SJCRH30 (cell line): ENCODE measurements at regions not wholly inside any gene's neighbourhood (a gene's known extent, or its start where the extent isn't known, plus 50 kb on each side); places are given as distances from the start of the nearest gene placed in this dataset.
"Not testable (repeated sequence)": the region's sequence is repeated elsewhere in the genome, so short reads cannot be mapped to it uniquely, and the experiment has no call there.

Source experiments
- DNase-seq, 2 experiments: peaks; one replicate each; pipeline ENCODE4 v3.0.0-alpha.2; 2015 to 2020
- H3K27ac ChIP-seq: fragments of 250-450 bp; sonication (Bioruptor Pico); 2 replicates; pipeline ENCODE4 v1.5.1; 2020; ENCODE audit warnings: mild to moderate bottlenecking, moderate library complexity
- H3K27me3 ChIP-seq: fragments of 250-450 bp; sonication (Bioruptor Pico); 2 replicates; pipeline ENCODE4 v1.5.1; 2020; ENCODE audit warnings: mild to moderate bottlenecking, moderate library complexity
- H3K36me3 ChIP-seq: fragments of 250-450 bp; sonication (Bioruptor Pico); 2 replicates; pipeline ENCODE4 v1.5.1; 2020; ENCODE audit warnings: mild to moderate bottlenecking, moderate library complexity
- H3K4me1 ChIP-seq: fragments of 250-450 bp; sonication (Bioruptor Pico); 2 replicates; pipeline ENCODE4 v1.5.1; 2020; ENCODE audit warnings: mild to moderate bottlenecking, moderate library complexity
- H3K4me3 ChIP-seq: fragments of 250-450 bp; sonication (Bioruptor Pico); 2 replicates; pipeline ENCODE4 v1.5.1; 2020; ENCODE audit warnings: mild to moderate bottlenecking, moderate library complexity
- H3K9me3 ChIP-seq: fragments of 250-450 bp; sonication (Bioruptor Pico); replicated peaks from 2 replicates; pipeline ENCODE4 v1.5.1; 2020; ENCODE audit warnings: mild to moderate bottlenecking, moderate library complexity

DNA sequence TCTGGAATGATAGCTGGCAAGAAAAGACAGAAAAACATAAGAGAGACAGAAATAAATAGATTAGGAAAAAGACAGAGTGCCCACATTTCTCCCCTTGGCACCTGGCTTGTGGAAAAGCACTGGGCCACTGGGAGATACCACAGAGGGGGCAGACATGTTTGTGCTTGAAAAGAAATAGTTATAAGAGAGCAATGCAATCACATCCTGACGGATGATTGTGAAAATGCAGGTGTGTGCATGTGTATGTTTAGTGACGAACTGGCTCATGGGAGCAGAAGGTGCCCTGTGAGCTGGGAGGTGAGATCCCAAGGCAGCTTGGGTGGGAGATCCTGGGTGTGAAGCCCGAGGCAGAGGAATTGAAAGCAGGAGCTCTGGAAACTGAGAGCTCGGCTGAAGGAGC is 617.9 kb downstream of the BCOR start:
- Histone ChIP-seq H3K4me1 (peaks cover 22% of the 10 kb centered on the region), H3K27ac (no peak overlapping the region), H3K4me3 (no peak overlapping the region), H3K9me3 (no peaks in the 10 kb centered on the region), H3K27me3 (no peaks in the 10 kb centered on the region), H3K36me3 (no peaks in the 10 kb centered on the region)
- no peak for DNase-seq

DNA sequence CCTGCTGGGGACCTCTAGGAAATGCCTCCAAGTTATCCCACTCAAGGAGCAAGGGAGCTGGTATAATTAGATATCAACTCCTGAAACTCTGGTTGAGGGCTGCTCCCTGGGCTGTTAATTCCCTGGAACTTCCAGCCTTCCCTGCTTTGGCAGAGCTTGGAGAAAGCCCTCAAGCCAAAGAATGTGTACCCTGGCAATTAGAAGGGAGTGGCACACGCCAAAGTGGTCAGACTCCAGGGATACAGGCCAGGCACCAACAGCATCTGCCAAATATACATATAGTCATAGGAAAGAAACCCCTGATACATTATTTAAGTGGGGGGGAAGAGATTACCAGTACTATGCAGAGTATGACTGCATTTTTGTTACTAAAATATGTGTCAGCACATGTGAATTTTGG is 616.8 kb downstream of the BCOR start:
- no peaks in the 10 kb centered on the region for H3K27me3 ChIP-seq
- H3K4me1 ChIP-seq: peaks cover 22% of the 10 kb centered on the region
- no peak overlapping the region for H3K4me3 ChIP-seq
- no peaks in the 10 kb centered on the region for H3K9me3 ChIP-seq
- DNase-seq: no peak
- H3K27ac ChIP-seq: no peak overlapping the region
- no peaks in the 10 kb centered on the region for H3K36me3 ChIP-seq

DNA sequence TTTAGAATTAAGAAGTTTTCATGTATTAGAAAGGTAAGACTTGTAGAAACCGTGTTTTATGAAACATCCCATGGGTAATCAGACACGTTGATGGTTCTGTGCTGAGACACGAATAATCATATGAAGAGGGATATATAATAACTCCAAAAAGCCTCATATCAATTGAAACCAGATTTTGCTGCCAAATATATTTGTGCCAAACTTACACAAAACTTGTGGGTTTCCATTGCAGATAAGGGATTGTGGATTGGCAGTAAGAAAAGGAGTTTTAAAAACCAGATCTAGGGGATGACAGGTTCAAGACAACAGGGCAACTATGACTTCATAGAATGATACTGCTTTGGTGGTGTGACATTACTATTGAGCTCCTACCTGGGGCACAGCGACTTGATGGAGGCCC is 616.1 kb downstream of the BCOR start:
- H3K36me3 ChIP-seq: no peaks in the 10 kb centered on the region
- H3K9me3 ChIP-seq: no peaks in the 10 kb centered on the region
- DNase-seq: no peak
- no peak overlapping the region for H3K4me3 ChIP-seq
- no peaks in the 10 kb centered on the region for H3K27me3 ChIP-seq
- peaks cover 15% of the 10 kb centered on the region for H3K4me1 ChIP-seq
- H3K27ac ChIP-seq: no peak overlapping the region

DNA sequence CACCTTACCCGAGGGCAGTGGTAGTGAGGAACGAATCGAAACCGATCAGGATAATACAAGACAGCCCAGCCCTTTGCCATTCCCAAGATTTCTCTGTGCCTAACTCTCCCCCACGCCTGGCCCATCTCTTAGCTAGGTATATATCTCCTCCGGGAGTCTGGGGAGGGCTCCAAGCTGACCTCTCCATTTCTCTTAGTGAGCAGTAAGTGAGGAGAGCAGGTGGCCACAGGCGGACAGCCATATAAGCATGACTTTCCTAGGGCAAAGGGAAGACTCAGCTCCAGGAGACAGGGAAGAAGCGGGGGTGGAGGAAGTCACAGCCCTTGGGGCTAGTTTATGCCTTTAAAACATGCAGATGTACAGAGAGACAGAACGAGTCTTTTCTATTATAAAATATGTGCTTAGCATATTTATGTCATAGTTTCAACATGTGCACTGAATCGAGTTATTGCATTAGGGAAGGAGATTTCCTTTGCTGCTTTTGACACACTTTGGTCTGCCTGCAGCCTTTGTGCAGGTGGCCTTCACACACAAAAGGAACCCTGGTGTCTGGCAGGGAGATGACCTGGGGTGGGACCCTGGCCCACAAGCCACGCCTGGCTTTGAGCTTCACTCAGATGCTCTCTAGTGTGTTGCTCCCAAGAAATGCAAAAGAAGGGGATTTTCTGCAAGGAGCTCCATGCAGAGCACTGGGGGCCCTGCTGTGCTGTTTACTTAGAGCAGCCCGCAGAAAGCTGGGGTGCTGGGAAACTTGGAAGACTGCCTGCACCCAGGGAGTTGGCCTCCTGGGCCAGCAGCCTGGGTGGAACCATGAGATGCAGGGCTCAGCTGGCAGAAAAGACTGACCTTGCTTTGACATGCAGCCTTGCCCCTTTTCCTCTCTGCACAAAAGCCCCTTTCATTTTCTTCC is 613.3 kb downstream of the BCOR start:
- no peaks in the 10 kb centered on the region for H3K9me3 ChIP-seq
- DNase-seq: peak in 1 of 2 experiments; percentile 15
- H3K27ac ChIP-seq: no peak overlapping the region
- no peaks in the 10 kb centered on the region for H3K27me3 ChIP-seq
- no peak overlapping the region for H3K4me3 ChIP-seq
- H3K4me1 ChIP-seq: 0 out of 2 replicates have a peak, but pooled peaks cover 2% of the 10 kb centered on the region
- no peaks in the 10 kb centered on the region for H3K36me3 ChIP-seq

DNA sequence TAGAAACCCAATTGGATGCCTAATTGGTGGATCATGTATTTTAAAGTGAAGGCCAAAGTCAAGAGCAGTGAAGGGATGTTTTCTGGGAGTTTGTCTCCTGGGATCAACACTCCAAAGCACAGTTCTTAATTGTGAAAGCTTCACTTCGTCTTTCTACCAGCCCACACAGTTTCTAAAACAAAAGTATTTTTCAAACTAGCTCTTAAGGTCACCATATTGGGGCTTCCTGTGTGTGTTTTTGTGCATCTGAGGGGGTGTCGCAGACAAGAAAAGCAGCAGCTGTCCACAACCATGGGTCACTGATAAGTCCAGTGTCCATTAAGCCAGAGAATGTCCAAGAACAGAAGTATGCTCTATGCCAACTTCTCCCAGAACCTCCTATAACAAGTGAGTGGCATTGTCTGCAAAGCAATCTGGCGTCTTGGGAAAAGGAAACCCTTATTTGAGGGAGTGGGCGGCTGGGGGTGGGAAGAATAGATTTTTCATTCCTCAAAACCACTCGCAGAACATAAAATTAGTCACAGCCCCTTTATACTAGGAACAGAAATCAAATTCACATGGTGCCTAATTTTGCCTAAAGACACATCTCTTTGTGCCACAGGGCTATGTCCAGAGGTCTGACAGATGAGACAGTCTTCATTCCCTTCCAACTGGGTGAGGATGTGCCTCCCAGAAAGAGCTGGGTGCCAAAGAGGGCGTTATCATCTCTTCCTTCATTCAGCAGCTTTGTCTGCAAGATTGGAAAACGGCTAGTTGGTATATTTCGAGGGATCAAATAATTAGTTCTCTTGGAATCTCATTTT is 610.4 kb downstream of the BCOR start:
- H3K36me3 ChIP-seq: no peaks in the 10 kb centered on the region
- no peak overlapping the region for H3K27ac ChIP-seq
- H3K9me3 ChIP-seq: no peaks in the 10 kb centered on the region
- H3K4me3 ChIP-seq: no peak overlapping the region
- DNase-seq: no peak
- H3K4me1 ChIP-seq: 0 out of 2 replicates have a peak, but pooled peaks cover 2% of the 10 kb centered on the region
- H3K27me3 ChIP-seq: no peaks in the 10 kb centered on the region

GRCh38 chrX:39487969-39488330 is 609.8 kb downstream of the BCOR start:
- H3K27ac ChIP-seq: no peak overlapping the region
- no peaks in the 10 kb centered on the region for H3K27me3 ChIP-seq
- 0 out of 2 replicates have a peak, but pooled peaks cover 2% of the 10 kb centered on the region for H3K4me1 ChIP-seq
- no peak overlapping the region for H3K4me3 ChIP-seq
- no peak for DNase-seq
- H3K9me3 ChIP-seq: no peaks in the 10 kb centered on the region
- H3K36me3 ChIP-seq: no peaks in the 10 kb centered on the region

DNA sequence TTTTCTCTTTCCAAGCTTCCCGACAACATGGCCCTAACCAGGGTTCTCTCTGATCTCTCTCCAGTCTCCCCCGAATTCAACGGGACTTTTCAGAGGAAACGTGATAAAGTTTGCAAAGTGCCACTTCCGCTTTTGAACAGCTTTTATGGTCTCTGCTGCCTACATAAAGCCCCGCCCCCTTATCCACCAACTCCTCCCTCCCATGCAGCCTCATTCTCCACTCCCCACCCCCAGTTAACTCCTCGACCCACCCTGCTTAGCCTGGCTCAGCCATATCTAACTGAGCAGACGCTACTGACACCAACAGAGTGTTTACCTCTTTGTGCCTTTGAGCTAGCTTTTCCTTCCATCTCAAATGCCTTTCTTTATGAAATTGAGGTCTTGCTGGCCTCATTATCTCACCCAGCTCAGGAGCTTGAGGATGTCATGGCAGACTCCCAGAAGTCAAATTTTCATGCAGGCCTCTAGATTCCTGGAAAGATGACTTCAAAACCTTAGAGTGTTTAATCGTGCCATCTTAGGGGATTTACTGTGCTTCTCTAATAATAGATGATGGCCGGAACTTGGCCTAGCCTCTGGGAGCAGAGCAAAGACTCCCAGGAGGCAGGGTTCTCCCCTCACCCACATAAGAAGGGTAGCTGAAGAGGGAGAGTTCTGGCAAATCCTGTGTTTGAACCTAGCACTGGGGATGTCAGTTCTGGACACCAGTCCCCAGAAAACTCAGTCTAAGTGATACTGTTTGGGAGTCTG is 606.0 kb downstream of the BCOR start:
- Histone ChIP-seq H3K9me3 (no peaks in the 10 kb centered on the region), H3K4me3 (no peak overlapping the region), H3K27ac (no peak overlapping the region), H3K36me3 (no peaks in the 10 kb centered on the region), H3K27me3 (no peaks in the 10 kb centered on the region), H3K4me1 (no peaks in the 10 kb centered on the region)
- no peak for DNase-seq

- Histone ChIP-seq H3K27ac (no peak overlapping the region), H3K4me3 (no peak overlapping the region), H3K9me3 (no peaks in the 10 kb centered on the region), H3K36me3 (no peaks in the 10 kb centered on the region), H3K27me3 (no peaks in the 10 kb centered on the region), H3K4me1 (no peaks in the 10 kb centered on the region)
- DNase-seq: no peak
These were observed 605.1 kb downstream of the BCOR start for GRCh38 chrX:39492497-39493162.

GRCh38 chrX:39493168-39493567 is 604.6 kb downstream of the BCOR start:
- Histone ChIP-seq H3K9me3 (no peaks in the 10 kb centered on the region), H3K4me1 (no peaks in the 10 kb centered on the region), H3K27me3 (no peaks in the 10 kb centered on the region), H3K36me3 (no peaks in the 10 kb centered on the region), H3K4me3 (no peak overlapping the region), H3K27ac (no peak overlapping the region)
- DNase-seq: no peak

DNA sequence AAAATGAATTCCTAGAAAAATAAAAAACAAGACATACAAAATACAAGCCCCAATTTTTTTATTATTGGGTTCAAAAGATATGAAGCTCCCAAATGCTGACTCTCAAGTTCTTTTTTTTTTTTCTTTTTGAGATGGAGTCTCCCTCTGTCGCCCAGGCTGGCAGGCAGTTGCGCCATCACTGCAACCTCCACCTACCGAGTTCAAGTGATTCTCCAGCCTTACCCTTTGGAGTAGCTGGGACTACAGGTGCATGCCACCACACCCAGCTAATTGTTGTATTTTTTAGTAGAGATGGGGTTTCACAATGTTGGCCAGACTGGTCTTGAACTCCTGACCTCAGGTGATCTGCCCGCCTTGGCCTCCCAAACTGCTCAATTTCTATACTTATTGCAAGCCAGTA is 600.6 kb downstream of the BCOR start:
- not testable (repeated sequence) for H3K27me3 ChIP-seq, H3K4me1 ChIP-seq, H3K9me3 ChIP-seq, H3K36me3 ChIP-seq, H3K4me3 ChIP-seq, DNase-seq, H3K27ac ChIP-seq

- no peak for DNase-seq
- Histone ChIP-seq H3K27me3 (no peaks in the 10 kb centered on the region), H3K4me3 (no peak overlapping the region), H3K27ac (no peak overlapping the region), H3K36me3 (no peaks in the 10 kb centered on the region), H3K9me3 (no peaks in the 10 kb centered on the region), H3K4me1 (no peaks in the 10 kb centered on the region)
These were observed 600.0 kb downstream of the BCOR start for GRCh38 chrX:39497702-39498265.

- no peak overlapping the region for H3K4me3 ChIP-seq
- H3K36me3 ChIP-seq: no peaks in the 10 kb centered on the region
- no peak overlapping the region for H3K27ac ChIP-seq
- 0 out of 2 replicates have a peak, but pooled peaks cover 3% of the 10 kb centered on the region for H3K4me1 ChIP-seq
- no peaks in the 10 kb centered on the region for H3K27me3 ChIP-seq
- H3K9me3 ChIP-seq: no peaks in the 10 kb centered on the region
- no peak for DNase-seq
These were observed 597.8 kb downstream of the BCOR start for GRCh38 chrX:39499996-39500395.

DNA sequence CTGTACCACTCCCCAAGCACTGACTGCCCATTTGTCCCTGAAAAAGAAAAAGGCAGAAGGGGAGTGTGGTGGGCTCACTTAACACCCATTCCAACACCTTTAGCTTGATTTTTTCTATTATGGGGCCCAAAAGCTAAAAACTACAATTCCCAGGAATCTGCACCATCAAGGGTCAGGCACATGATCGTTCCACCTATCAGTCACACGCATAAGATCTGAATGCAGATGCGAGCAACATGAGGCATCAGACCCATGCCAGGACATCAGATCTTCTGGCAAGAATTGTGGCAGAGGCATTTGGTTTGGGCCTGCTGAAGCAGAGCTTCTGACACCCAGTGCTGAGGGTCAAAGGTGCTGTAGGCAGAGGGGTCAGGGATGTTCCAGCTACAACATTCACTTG is 595.9 kb downstream of the BCOR start:
- no peaks in the 10 kb centered on the region for H3K36me3 ChIP-seq
- no peak for DNase-seq

DNA sequence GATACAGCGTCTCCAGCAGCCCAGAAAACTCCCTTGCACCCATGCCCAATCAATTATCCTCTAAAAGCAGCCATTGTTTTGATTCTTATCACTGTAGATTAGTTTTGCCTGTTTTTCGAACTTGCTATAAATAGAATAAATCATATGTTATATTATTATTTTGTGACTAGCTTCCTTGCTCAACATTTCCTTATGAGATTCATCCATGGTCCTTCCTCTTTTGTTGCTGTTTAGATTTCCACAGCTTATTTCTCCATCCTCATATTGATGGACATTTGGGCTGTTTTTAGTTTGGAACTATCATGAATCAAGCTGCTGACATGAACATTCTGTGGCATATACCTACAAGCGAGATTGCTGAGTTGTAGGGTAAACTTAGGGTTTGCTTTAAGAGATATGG is 595.3 kb downstream of the BCOR start:
- Histone ChIP-seq H3K27ac (no peak overlapping the region), H3K4me1 (0 out of 2 replicates have a peak, but pooled peaks cover 3% of the 10 kb centered on the region), H3K36me3 (no peaks in the 10 kb centered on the region), H3K9me3 (no peaks in the 10 kb centered on the region), H3K27me3 (no peaks in the 10 kb centered on the region), H3K4me3 (no peak overlapping the region)
- DNase-seq: no peak

More for the DNA sequence above, 595.9 kb downstream of the BCOR start:
- no peak overlapping the region for H3K27ac ChIP-seq
- H3K4me1 ChIP-seq: 0 out of 2 replicates have a peak, but pooled peaks cover 3% of the 10 kb centered on the region
- H3K27me3 ChIP-seq: no peaks in the 10 kb centered on the region
- no peaks in the 10 kb centered on the region for H3K9me3 ChIP-seq
- H3K4me3 ChIP-seq: no peak overlapping the region
